Endodermal cell (in vitro differentiated cells): ENCODE measurements at regions not wholly inside any gene's neighbourhood (a gene's known extent, or its start where the extent isn't known, plus 50 kb on each side); places are given as distances from the start of the nearest gene placed in this dataset.

ENCODE experiments used
- DNase-seq: peaks from one replicate; pipeline ENCODE4 v3.0.0-alpha.2; 2017
- H3K27ac ChIP-seq: 2 replicates; pipeline ENCODE4 v1.5.1; 2013; ENCODE audit warnings: mild to moderate bottlenecking, low read depth, low read length, moderate library complexity
- H3K27me3 ChIP-seq: 2 replicates; pipeline ENCODE4 v1.6.1; 2013; ENCODE audit warnings: mild to moderate bottlenecking, low read length, moderate library complexity; ENCODE audit not compliant: insufficient read depth, control insufficient read depth, poor library complexity, severe bottlenecking
- H3K36me3 ChIP-seq: 2 replicates; pipeline ENCODE4 v1.7.0; 2013; ENCODE audit warnings: mild to moderate bottlenecking, low read length, moderate library complexity; ENCODE audit not compliant: control insufficient read depth, insufficient read depth
- H3K4me1 ChIP-seq: one replicate; pipeline ENCODE4 v1.7.0; 2013; ENCODE audit warnings: low read length; ENCODE audit not compliant: control insufficient read depth, insufficient read depth
- H3K4me3 ChIP-seq: 2 replicates; pipeline ENCODE4 v1.5.1; 2013; ENCODE audit warnings: mild to moderate bottlenecking, low read length, moderate library complexity
- H3K9ac ChIP-seq: 2 replicates; pipeline ENCODE4 v1.6.1; 2013; ENCODE audit warnings: mild to moderate bottlenecking, low read length, moderate library complexity; ENCODE audit not compliant: poor library complexity, severe bottlenecking; ENCODE audit errors: extremely low read depth
- H3K9me3 ChIP-seq: 2 replicates; pipeline ENCODE4 v1.6.1; 2013; ENCODE audit warnings: mild to moderate bottlenecking, low read length, moderate library complexity; ENCODE audit not compliant: control insufficient read depth
- H3K27ac Mint-ChIP-seq: 2 replicates; pipeline ENCODE4 v1.8.0; 2020; ENCODE audit warnings: mixed read lengths
- H3K27me3 Mint-ChIP-seq: 2 replicates; pipeline ENCODE4 v1.8.0; 2021; ENCODE audit warnings: mild to moderate bottlenecking, mixed read lengths; ENCODE audit not compliant: insufficient read depth
- H3K36me3 Mint-ChIP-seq: 2 replicates; pipeline ENCODE4 v1.8.0; 2020; ENCODE audit warnings: low read depth, mixed read lengths
- H3K4me1 Mint-ChIP-seq: 2 replicates; pipeline ENCODE4 v1.8.0; 2020; ENCODE audit warnings: mixed read lengths
- H3K4me3 Mint-ChIP-seq: 2 replicates; pipeline ENCODE4 v1.8.0; 2020; ENCODE audit warnings: mild to moderate bottlenecking, moderate library complexity, mixed read lengths
- H3K9me3 Mint-ChIP-seq: 2 replicates; pipeline ENCODE4 v1.8.0; 2020; ENCODE audit warnings: mild to moderate bottlenecking, mixed read lengths
- WGBS, 2 experiments: methylation state at CpG; one replicate each; pipeline versions ENCODE4 v1.1.5 to v1.1.7; 2013; ENCODE audit warnings: missing lambda C conversion rate in 2 of 2, mixed read lengths in 1 of 2; ENCODE audit not compliant: insufficient coverage in 1 of 2, insufficient read length in 1 of 2; 5-methylcytosine and 5-hydroxymethylcytosine counted together
- TF ChIP-seq, protein P1 (sequence below): fragments of 200-600 bp; sonication (generic); conservative IDR thresholded peaks from 2 replicates; pipeline ENCODE4 v1.5.0; 2021; ENCODE audit warnings: antibody characterized with exemption, mild to moderate bottlenecking

GRCh38 chr10:78617115-78617514 is 451.7 kb upstream of the ZMIZ1 start:
- Mint-ChIP-seq H3K4me3 (no peak overlapping the region), H3K4me1 (peaks cover 21% of the 10 kb centered on the region), H3K36me3 (no peaks in the 10 kb centered on the region), H3K27ac (no peak overlapping the region), H3K27me3 (peaks cover 13% of the 10 kb centered on the region), H3K9me3 (no peaks in the 10 kb centered on the region)
- no peak overlapping the region for H3K4me3 ChIP-seq
- no peak overlapping the region for H3K27ac ChIP-seq
- H3K9me3 ChIP-seq, result no peaks in the 10 kb centered on the region
- no peak overlapping the region for H3K9ac ChIP-seq
- H3K36me3 ChIP-seq, result no peaks in the 10 kb centered on the region
- TF ChIP-seq, protein P1, sequence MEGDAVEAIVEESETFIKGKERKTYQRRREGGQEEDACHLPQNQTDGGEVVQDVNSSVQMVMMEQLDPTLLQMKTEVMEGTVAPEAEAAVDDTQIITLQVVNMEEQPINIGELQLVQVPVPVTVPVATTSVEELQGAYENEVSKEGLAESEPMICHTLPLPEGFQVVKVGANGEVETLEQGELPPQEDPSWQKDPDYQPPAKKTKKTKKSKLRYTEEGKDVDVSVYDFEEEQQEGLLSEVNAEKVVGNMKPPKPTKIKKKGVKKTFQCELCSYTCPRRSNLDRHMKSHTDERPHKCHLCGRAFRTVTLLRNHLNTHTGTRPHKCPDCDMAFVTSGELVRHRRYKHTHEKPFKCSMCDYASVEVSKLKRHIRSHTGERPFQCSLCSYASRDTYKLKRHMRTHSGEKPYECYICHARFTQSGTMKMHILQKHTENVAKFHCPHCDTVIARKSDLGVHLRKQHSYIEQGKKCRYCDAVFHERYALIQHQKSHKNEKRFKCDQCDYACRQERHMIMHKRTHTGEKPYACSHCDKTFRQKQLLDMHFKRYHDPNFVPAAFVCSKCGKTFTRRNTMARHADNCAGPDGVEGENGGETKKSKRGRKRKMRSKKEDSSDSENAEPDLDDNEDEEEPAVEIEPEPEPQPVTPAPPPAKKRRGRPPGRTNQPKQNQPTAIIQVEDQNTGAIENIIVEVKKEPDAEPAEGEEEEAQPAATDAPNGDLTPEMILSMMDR, result no peak
- no peaks in the 10 kb centered on the region for H3K27me3 ChIP-seq
- peak; percentile 30 for DNase-seq
- 94 to 100% methylated on average over 3 of the region's 3 CpGs for WGBS, 2 experiments
- H3K4me1 ChIP-seq, result peaks cover 17% of the 10 kb centered on the region

DNA sequence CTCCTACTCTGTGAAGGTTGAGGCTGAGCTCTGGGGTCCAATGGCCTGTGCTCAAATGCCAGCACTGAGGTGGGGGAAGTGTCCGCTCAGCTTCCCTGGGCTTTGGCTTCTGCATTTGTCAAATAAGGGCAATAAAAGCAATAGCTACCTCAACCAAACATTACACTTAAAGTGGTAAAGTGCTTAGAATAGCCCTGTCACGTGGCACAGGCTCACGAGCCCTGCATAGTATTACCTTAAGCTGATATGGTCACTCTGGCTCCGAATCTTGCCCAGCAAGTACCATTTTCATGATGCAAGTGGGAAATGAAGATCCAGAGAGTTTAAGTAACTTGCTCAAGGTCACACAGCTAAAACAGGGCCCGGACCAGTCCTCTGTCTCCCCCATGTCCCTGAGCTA is 451.1 kb upstream of the ZMIZ1 start:
- WGBS, 2 experiments, result 88 to 98% methylated on average over 3 to 5 of the region's 5 CpGs
- TF ChIP-seq, protein P1, result no peak
- peaks cover 21% of the 10 kb centered on the region for H3K4me1 Mint-ChIP-seq
- no peak for DNase-seq
- no peak overlapping the region for H3K27ac Mint-ChIP-seq
- H3K4me3 ChIP-seq, result no peak overlapping the region
- H3K36me3 Mint-ChIP-seq, result no peaks in the 10 kb centered on the region
- no peak overlapping the region for H3K4me3 Mint-ChIP-seq
- no peaks in the 10 kb centered on the region for H3K9me3 ChIP-seq
- H3K4me1 ChIP-seq, result peaks cover 17% of the 10 kb centered on the region
- H3K27me3 Mint-ChIP-seq, result peaks cover 8% of the 10 kb centered on the region
- no peaks in the 10 kb centered on the region for H3K36me3 ChIP-seq
- no peak overlapping the region for H3K9ac ChIP-seq
- no peaks in the 10 kb centered on the region for H3K9me3 Mint-ChIP-seq
- H3K27ac ChIP-seq, result no peak overlapping the region
- H3K27me3 ChIP-seq, result no peaks in the 10 kb centered on the region

- H3K27ac Mint-ChIP-seq, result no peak overlapping the region
- Histone ChIP-seq H3K27ac (no peak overlapping the region), H3K4me1 (peaks cover 17% of the 10 kb centered on the region), H3K36me3 (no peaks in the 10 kb centered on the region), H3K4me3 (no peak overlapping the region), H3K27me3 (no peaks in the 10 kb centered on the region), H3K9me3 (no peaks in the 10 kb centered on the region), H3K9ac (no peak overlapping the region)
- H3K36me3 Mint-ChIP-seq, result no peaks in the 10 kb centered on the region
- peak; percentile 14 for DNase-seq
- H3K4me3 Mint-ChIP-seq, result no peak overlapping the region
- no peaks in the 10 kb centered on the region for H3K9me3 Mint-ChIP-seq
- TF ChIP-seq, protein P1, result no peak
- WGBS, 2 experiments, result 92 to 95% methylated on average over 3 to 4 of the region's 4 CpGs
- peaks cover 8% of the 10 kb centered on the region for H3K27me3 Mint-ChIP-seq
- peaks cover 21% of the 10 kb centered on the region for H3K4me1 Mint-ChIP-seq
These were observed 450.7 kb upstream of the ZMIZ1 start for GRCh38 chr10:78618050-78618449.
